ENCODE measurements at regions not wholly inside any gene's neighbourhood (a gene's known extent, or its start where the extent isn't known, plus 50 kb on each side); places are given as distances from the start of the nearest gene placed in this dataset.

GRCh38 chr2:238658054-238658407 lies 189.9 kb upstream of the TWIST2 start:
- no peak for TF ChIP-seq EZH2 (IDR thresholded peaks at IDR 0.05; ENCODE audit: insufficient read depth, poor library complexity, severe bottlenecking)
- no peak for TF ChIP-seq EZH2phosphoT487 (IDR thresholded peaks at IDR 0.05; ENCODE audit: insufficient read depth, low read depth)

Data from GM23248 (cell line).